ENCODE measurements at regions not wholly inside any gene's neighbourhood (a gene's known extent, or its start where the extent isn't known, plus 50 kb on each side); places are given as distances from the start of the nearest gene placed in this dataset.

DNA sequence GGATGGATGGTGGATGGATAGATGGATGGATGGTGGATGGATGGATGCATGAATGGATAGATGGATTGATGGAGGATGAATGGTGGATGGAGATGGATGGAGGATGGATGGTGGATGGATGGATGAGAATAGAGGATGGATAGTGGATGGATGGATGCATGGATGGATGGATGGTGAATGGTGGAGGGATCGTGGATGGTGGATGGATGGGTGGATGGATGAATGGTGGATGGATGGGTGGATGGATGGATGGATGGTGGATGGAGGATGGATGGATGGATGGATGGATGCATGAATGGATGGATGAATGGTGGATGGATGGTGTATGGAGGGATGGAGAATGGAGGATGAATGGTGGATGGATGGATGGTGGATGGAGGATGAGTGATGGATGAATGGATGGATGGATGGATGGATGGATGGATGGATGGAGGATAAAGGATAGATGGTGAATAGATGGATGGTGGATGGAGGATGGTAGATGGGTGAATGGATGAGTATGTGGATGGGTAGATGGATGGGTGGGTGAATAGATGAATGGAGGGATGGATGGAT, 76.3 kb downstream of the PDGFA start:
- Histone ChIP-seq H3K4me3 (replicated peaks in 1 of 2; ENCODE audit: low read depth in 1 of 2, low read length in 2 of 2) (no peak overlapping the region), H4K20me1 (ENCODE audit: insufficient read depth) (no peaks in the 10 kb centered on the region), H3K4me2 (ENCODE audit: low read length) (no peak overlapping the region), H3K27me3 (ENCODE audit: insufficient read depth, low read length) (no peaks in the 10 kb centered on the region), H2AFZ (ENCODE audit: low read depth, low read length, poor library complexity, severe bottlenecking) (no peak overlapping the region), H3K36me3 (ENCODE audit: control insufficient read depth in 1 of 2, insufficient read depth in 2 of 2, low read length in 2 of 2) (no peaks in the 10 kb centered on the region), H3K9ac (ENCODE audit: low read length) (no peak overlapping the region), H3K27ac (ENCODE audit: low read depth, low read length) (no peak overlapping the region), H3K79me2 (ENCODE audit: insufficient read depth, low read length) (no peaks in the 10 kb centered on the region), H3K4me1 (ENCODE audit: control insufficient read depth in 1 of 2, insufficient read depth in 2 of 2, low read length in 2 of 2) (no peaks in the 10 kb centered on the region), H3K9me3 (ENCODE audit: control insufficient read depth in 1 of 2, insufficient read depth in 1 of 2, low read depth in 1 of 2, low read length in 2 of 2) (no peaks in the 10 kb centered on the region; a peak in 1 of 4 replicates), H3K9me2 (ENCODE audit: insufficient read depth) (no peaks in the 10 kb centered on the region)
- ChIA-PET RAD21 (ENCODE audit: low non-redundant PET in 1 of 2, low total read pairs in 2 of 2, uncharacterized antibody in 2 of 2, unreplicated experiment in 2 of 2) (no interaction called here), CTCF (no interaction called here), POLR2A (no interaction called here)
- intact Hi-C loops (cut with micrococcal nuclease), result no loop called here
- BruUV-seq (replicated peaks), result no TSS peak
- DNase-seq (ENCODE audit: low read depth, low spot score) (no peak), ATAC-seq (no peak)
- TF ChIP-seq SIN3A (IDR thresholded peaks at IDR 0.05; ENCODE audit: low read depth) (no peak), FOSL1 (IDR thresholded peaks at IDR 0.05; ENCODE audit: low read depth) (no peak), TCF7L2 (IDR thresholded peaks at IDR 0.05; ENCODE audit: borderline replicate concordance, extremely low read depth, insufficient read depth, insufficient read length) (no peak), POLR2AphosphoS5 (IDR thresholded peaks at IDR 0.05; ENCODE audit: low read depth, low read length) (no peak), CEBPB (IDR thresholded peaks at IDR 0.05; ENCODE audit: low read depth) (no peak), EZH2 (IDR thresholded peaks at IDR 0.05) (no peak), SP1 (IDR thresholded peaks at IDR 0.05; ENCODE audit: low read depth) (no peak), EZH2phosphoT487 (IDR thresholded peaks at IDR 0.05; ENCODE audit: borderline replicate concordance) (no peak), ZNF274 (IDR thresholded peaks at IDR 0.05; ENCODE audit: low read depth, low read length) (no peak), YY1 (IDR thresholded peaks at IDR 0.05; ENCODE audit: extremely low read depth, insufficient replicate concordance, low read depth, low read length) (no peak), EGR1 (IDR thresholded peaks at IDR 0.05; ENCODE audit: low read depth) (no peak)
- TF ChIP-seq, protein P1, sequence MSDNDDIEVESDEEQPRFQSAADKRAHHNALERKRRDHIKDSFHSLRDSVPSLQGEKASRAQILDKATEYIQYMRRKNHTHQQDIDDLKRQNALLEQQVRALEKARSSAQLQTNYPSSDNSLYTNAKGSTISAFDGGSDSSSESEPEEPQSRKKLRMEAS (IDR thresholded peaks at IDR 0.05), result no peak
- TF ChIP-seq, protein P2, sequence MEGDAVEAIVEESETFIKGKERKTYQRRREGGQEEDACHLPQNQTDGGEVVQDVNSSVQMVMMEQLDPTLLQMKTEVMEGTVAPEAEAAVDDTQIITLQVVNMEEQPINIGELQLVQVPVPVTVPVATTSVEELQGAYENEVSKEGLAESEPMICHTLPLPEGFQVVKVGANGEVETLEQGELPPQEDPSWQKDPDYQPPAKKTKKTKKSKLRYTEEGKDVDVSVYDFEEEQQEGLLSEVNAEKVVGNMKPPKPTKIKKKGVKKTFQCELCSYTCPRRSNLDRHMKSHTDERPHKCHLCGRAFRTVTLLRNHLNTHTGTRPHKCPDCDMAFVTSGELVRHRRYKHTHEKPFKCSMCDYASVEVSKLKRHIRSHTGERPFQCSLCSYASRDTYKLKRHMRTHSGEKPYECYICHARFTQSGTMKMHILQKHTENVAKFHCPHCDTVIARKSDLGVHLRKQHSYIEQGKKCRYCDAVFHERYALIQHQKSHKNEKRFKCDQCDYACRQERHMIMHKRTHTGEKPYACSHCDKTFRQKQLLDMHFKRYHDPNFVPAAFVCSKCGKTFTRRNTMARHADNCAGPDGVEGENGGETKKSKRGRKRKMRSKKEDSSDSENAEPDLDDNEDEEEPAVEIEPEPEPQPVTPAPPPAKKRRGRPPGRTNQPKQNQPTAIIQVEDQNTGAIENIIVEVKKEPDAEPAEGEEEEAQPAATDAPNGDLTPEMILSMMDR (IDR thresholded peaks at IDR 0.05 in 2 of 3, conservative IDR thresholded peaks at IDR 0.05 in 1 of 3; ENCODE audit: borderline replicate concordance in 1 of 3, insufficient read depth in 1 of 3, low read depth in 2 of 3, low read length in 2 of 3), result no peak
- TF ChIP-seq, protein P3, sequence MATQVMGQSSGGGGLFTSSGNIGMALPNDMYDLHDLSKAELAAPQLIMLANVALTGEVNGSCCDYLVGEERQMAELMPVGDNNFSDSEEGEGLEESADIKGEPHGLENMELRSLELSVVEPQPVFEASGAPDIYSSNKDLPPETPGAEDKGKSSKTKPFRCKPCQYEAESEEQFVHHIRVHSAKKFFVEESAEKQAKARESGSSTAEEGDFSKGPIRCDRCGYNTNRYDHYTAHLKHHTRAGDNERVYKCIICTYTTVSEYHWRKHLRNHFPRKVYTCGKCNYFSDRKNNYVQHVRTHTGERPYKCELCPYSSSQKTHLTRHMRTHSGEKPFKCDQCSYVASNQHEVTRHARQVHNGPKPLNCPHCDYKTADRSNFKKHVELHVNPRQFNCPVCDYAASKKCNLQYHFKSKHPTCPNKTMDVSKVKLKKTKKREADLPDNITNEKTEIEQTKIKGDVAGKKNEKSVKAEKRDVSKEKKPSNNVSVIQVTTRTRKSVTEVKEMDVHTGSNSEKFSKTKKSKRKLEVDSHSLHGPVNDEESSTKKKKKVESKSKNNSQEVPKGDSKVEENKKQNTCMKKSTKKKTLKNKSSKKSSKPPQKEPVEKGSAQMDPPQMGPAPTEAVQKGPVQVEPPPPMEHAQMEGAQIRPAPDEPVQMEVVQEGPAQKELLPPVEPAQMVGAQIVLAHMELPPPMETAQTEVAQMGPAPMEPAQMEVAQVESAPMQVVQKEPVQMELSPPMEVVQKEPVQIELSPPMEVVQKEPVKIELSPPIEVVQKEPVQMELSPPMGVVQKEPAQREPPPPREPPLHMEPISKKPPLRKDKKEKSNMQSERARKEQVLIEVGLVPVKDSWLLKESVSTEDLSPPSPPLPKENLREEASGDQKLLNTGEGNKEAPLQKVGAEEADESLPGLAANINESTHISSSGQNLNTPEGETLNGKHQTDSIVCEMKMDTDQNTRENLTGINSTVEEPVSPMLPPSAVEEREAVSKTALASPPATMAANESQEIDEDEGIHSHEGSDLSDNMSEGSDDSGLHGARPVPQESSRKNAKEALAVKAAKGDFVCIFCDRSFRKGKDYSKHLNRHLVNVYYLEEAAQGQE (IDR thresholded peaks at IDR 0.05; ENCODE audit: low read depth), result no peak
